Nucleus accumbens (tissue), 56 donors: ENCODE measurements at regions not wholly inside any gene's neighbourhood (a gene's known extent, or its start where the extent isn't known, plus 50 kb on each side); places are given as distances from the start of the nearest gene placed in this dataset.
"Not testable (repeated sequence)": the region's sequence is repeated elsewhere in the genome, so short reads cannot be mapped to it uniquely, and the experiment has no call there.

Source experiments
- DNase-seq, 56 donors: peaks; one replicate each; lab custom pipeline; 2025; lab: John Stamatoyannopoulos, UW

- no peak for DNase-seq
Measured at GRCh38 chr12:46554460-46554859, 181.9 kb upstream of the SLC38A2 start.

GRCh38 chr12:46553911-46554310 lies 181.3 kb upstream of the SLC38A2 start:
- no peak for DNase-seq

GRCh38 chr12:46553266-46553665 lies 180.7 kb upstream of the SLC38A2 start:
- DNase-seq: peak in 7 of 56 donors; percentile 2 to 50 (median 7)

- DNase-seq: no peak
Measured at GRCh38 chr12:46550266-46550879, 177.8 kb upstream of the SLC38A2 start.

GRCh38 chr12:46549527-46550265 lies 177.1 kb upstream of the SLC38A2 start:
- DNase-seq: no peak

- no peak for DNase-seq
Measured at GRCh38 chr12:46548605-46549071, 176.1 kb upstream of the SLC38A2 start.

- DNase-seq: no peak
Measured at GRCh38 chr12:46547421-46548354, 175.1 kb upstream of the SLC38A2 start.

- no peak for DNase-seq
Measured at GRCh38 chr12:46546634-46547273, 174.2 kb upstream of the SLC38A2 start.

- DNase-seq: not testable (repeated sequence)
Measured at GRCh38 chr12:46543378-46543795, 170.8 kb upstream of the SLC38A2 start.

- DNase-seq: no peak
Measured at GRCh38 chr12:46538976-46539375, 166.4 kb upstream of the SLC38A2 start.

- no peak for DNase-seq
Measured at GRCh38 chr12:46537387-46537955, 164.9 kb upstream of the SLC38A2 start.

GRCh38 chr12:46536316-46536715 lies 163.7 kb upstream of the SLC38A2 start:
- DNase-seq: not testable (repeated sequence)

- no peak for DNase-seq
Measured at GRCh38 chr12:46535907-46536306, 163.3 kb upstream of the SLC38A2 start.

GRCh38 chr12:46535376-46535775 lies 162.8 kb upstream of the SLC38A2 start:
- no peak for DNase-seq

GRCh38 chr12:46534327-46534840 lies 161.8 kb upstream of the SLC38A2 start:
- no peak for DNase-seq

- no peak for DNase-seq
Measured at GRCh38 chr12:46533723-46534122, 161.2 kb upstream of the SLC38A2 start.

GRCh38 chr12:46531804-46532203 lies 159.2 kb upstream of the SLC38A2 start:
- no peak for DNase-seq

- no peak for DNase-seq
Measured at GRCh38 chr12:46531059-46531785, 158.6 kb upstream of the SLC38A2 start.

GRCh38 chr12:46530373-46531056 lies 157.9 kb upstream of the SLC38A2 start:
- no peak for DNase-seq
